GM12892 (cell line): ENCODE measurements at regions not wholly inside any gene's neighbourhood (a gene's known extent, or its start where the extent isn't known, plus 50 kb on each side); places are given as distances from the start of the nearest gene placed in this dataset.
"Not testable (repeated sequence)": the region's sequence is repeated elsewhere in the genome, so short reads cannot be mapped to it uniquely, and the experiment has no call there.

Source experiments
- DNase-seq: peaks from one replicate; pipeline ENCODE4 v3.0.0; 2011; ENCODE audit not compliant: insufficient read length
- FAIRE-seq: peaks from 2 replicates; lab custom pipeline; 2011; peaks lifted over from hg19 to GRCh38; lab: Jason Lieb, UNC
- POLR2A ChIP-seq: IDR thresholded peaks from 2 replicates; pipeline ENCODE4 v1.6.1; 2011; ENCODE audit warnings: low read depth, low read length, control low read depth
- POLR2AphosphoS5 ChIP-seq: IDR thresholded peaks from 2 replicates; pipeline ENCODE4 v1.6.1; 2011; ENCODE audit warnings: low read depth, low read length, control low read depth
- TAF1 ChIP-seq: IDR thresholded peaks from 2 replicates; pipeline ENCODE4 v1.6.1; 2011; ENCODE audit warnings: low read depth, mild to moderate bottlenecking, control low read depth, low read length, borderline replicate concordance

- no peak for DNase-seq
- TF ChIP-seq POLR2AphosphoS5 (no peak), TAF1 (no peak)
- FAIRE-seq = no peak
Measured at GRCh38 chr21:32917362-32918135, 108.2 kb upstream of the OLIG2 start.

- DNase-seq = no peak
- FAIRE-seq = no peak
- TF ChIP-seq POLR2A = no peak
- TF ChIP-seq POLR2AphosphoS5 = no peak
- no peak for TF ChIP-seq TAF1
Measured at GRCh38 chr21:32918478-32919120, 107.1 kb upstream of the OLIG2 start.

- DNase-seq = no peak
- no peak for FAIRE-seq
Measured at GRCh38 chr21:32920474-32920873, 105.3 kb upstream of the OLIG2 start.

GRCh38 chr21:32921632-32922230 lies 104.0 kb upstream of the OLIG2 start:
- FAIRE-seq (no peak), DNase-seq (no peak)
- no peak for TF ChIP-seq POLR2AphosphoS5
- TF ChIP-seq POLR2A = no peak
- no peak for TF ChIP-seq TAF1

More at GRCh38 chr21:32920474-32920873, 105.3 kb upstream of the OLIG2 start:
- no peak for TF ChIP-seq TAF1
- TF ChIP-seq POLR2A = no peak
- TF ChIP-seq POLR2AphosphoS5 = no peak

- FAIRE-seq (no peak), DNase-seq (no peak)
- TF ChIP-seq POLR2AphosphoS5 = no peak
- no peak for TF ChIP-seq TAF1
- no peak for TF ChIP-seq POLR2A
Measured at GRCh38 chr21:32925098-32925497, 100.6 kb upstream of the OLIG2 start.

- peak; percentile 80 for FAIRE-seq
- DNase-seq = peak; percentile 19
- TF ChIP-seq POLR2AphosphoS5 (no peak), POLR2A (no peak), TAF1 (no peak)
Measured at GRCh38 chr21:32929633-32930038, 96.1 kb upstream of the OLIG2 start.

- DNase-seq (no peak), FAIRE-seq (peak; percentile 44)
- TF ChIP-seq TAF1 (no peak), POLR2A (no peak), POLR2AphosphoS5 (no peak)
Measured at GRCh38 chr21:32930673-32931072, 95.1 kb upstream of the OLIG2 start.

GRCh38 chr21:32934068-32934467 lies 91.7 kb upstream of the OLIG2 start:
- DNase-seq, FAIRE-seq: not testable (repeated sequence)

- no peak for DNase-seq
- TF ChIP-seq POLR2AphosphoS5 = no peak
- no peak for TF ChIP-seq TAF1
- TF ChIP-seq POLR2A = no peak
- no peak for FAIRE-seq
Measured at GRCh38 chr21:32934829-32935228, 90.9 kb upstream of the OLIG2 start.

- DNase-seq = no peak
- peak; percentile 56 for FAIRE-seq
- TF ChIP-seq POLR2AphosphoS5 (no peak), POLR2A (no peak), TAF1 (no peak)
Measured at GRCh38 chr21:32940079-32941014, 85.4 kb upstream of the OLIG2 start.

GRCh38 chr21:32941263-32941662 lies 84.5 kb upstream of the OLIG2 start:
- no peak for TF ChIP-seq TAF1
- no peak for TF ChIP-seq POLR2AphosphoS5
- no peak for TF ChIP-seq POLR2A
- DNase-seq (no peak), FAIRE-seq (no peak)
